Gastroesophageal sphincter (tissue), 4 donors: ENCODE measurements at regions not wholly inside any gene's neighbourhood (a gene's known extent, or its start where the extent isn't known, plus 50 kb on each side); places are given as distances from the start of the nearest gene placed in this dataset.

Experiments
- ATAC-seq: fragments of 150-250 bp; one replicate; pipeline ENCODE4 v1.9.1; 2016; ENCODE audit warnings: mild to moderate bottlenecking, moderate library complexity
- H3K27ac ChIP-seq, 4 donors: fragments of 200-600 bp; sonication (generic) in 3 of 4; 1 replicate in 3 of 4; 2 replicates in 1 of 4; pipeline ENCODE4 v1.5.1; 2016 to 2019
- H3K27me3 ChIP-seq: fragments of 200-600 bp; sonication (generic); one replicate; pipeline ENCODE4 v1.5.1; 2019
- H3K36me3 ChIP-seq, 2 donors: fragments of 200-600 bp; sonication (generic); one replicate each; pipeline ENCODE4 v1.5.1; 2019; ENCODE audit warnings: control low read depth in 1 of 2
- H3K4me1 ChIP-seq, 3 donors: fragments of 200-600 bp; sonication (generic); 1 replicate in 2 of 3; 2 replicates in 1 of 3; pipeline ENCODE4 v1.5.1; 2016 to 2019; ENCODE audit warnings: control low read depth in 2 of 3
- H3K4me3 ChIP-seq, 2 donors: fragments of 200-600 bp; sonication (generic); one replicate each; pipeline ENCODE4 v1.5.1; 2019; ENCODE audit warnings: mild to moderate bottlenecking in 1 of 2, moderate library complexity in 1 of 2
- H3K9me3 ChIP-seq, 3 donors: fragments of 200-600 bp; sonication (generic); one replicate each; pipeline ENCODE4 v1.5.1; 2017 to 2019; ENCODE audit warnings: control low read depth in 2 of 3
- CTCF ChIP-seq, 4 experiments: fragments of 200-600 bp in 2 of 4; fragments of 450-650 bp in 2 of 4; sonication (generic) in 1 of 4; IDR thresholded peaks; one replicate each; pipeline ENCODE4 v1.5.1; 2017 to 2019; ENCODE audit warnings: antibody characterized with exemption in 4 of 4, mild to moderate bottlenecking in 2 of 4, moderate library complexity in 2 of 4
- EP300 ChIP-seq: sonication (generic); formaldehyde crosslinking; IDR thresholded peaks from one replicate; pipeline ENCODE4 v1.6.1; 2017; ENCODE audit warnings: antibody characterized with exemption, mild to moderate bottlenecking
- POLR2A ChIP-seq, 2 donors: fragments of 450-650 bp; IDR thresholded peaks; one replicate each; pipeline ENCODE4 v1.6.1; 2017; ENCODE audit warnings: antibody characterized with exemption in 2 of 2, mild to moderate bottlenecking in 2 of 2, moderate library complexity in 1 of 2
- POLR2AphosphoS5 ChIP-seq: sonication (generic); formaldehyde crosslinking; IDR thresholded peaks from one replicate; pipeline ENCODE4 v1.6.1; 2017; ENCODE audit warnings: antibody characterized with exemption
- WGBS, 2 donors: methylation state at CpG; one replicate each; pipeline ENCODE4 v1.1.5; 2018; ENCODE audit warnings: low coverage in 1 of 2; 5-methylcytosine and 5-hydroxymethylcytosine counted together

GRCh38 chr5:2143646-2144353 is 261.1 kb upstream of the IRX4 start:
- Histone ChIP-seq H3K4me1 (no peaks in the 10 kb centered on the region), H3K27me3 (peaks cover 52% of the 10 kb centered on the region), H3K4me3 (no peak overlapping the region), H3K9me3 (peaks cover 0 to 19% (median 0%) of the 10 kb centered on the region in 3 donors), H3K36me3 (no peaks in the 10 kb centered on the region), H3K27ac (no peak overlapping the region)
- 64 to 83% methylated on average over 5 to 8 of the region's 12 CpGs for WGBS, 2 donors
- TF ChIP-seq EP300 (no peak), CTCF (IDR thresholded peaks at IDR 0.05) (no peak), POLR2A (IDR thresholded peaks at IDR 0.05) (no peak), POLR2AphosphoS5 (no peak)
- no peak for ATAC-seq

- 79 to 100% methylated on average over 7 to 8 of the region's 11 CpGs for WGBS, 2 donors
- no peaks in the 10 kb centered on the region for H3K4me1 ChIP-seq
- no peak overlapping the region for H3K4me3 ChIP-seq
- H3K36me3 ChIP-seq, result no peaks in the 10 kb centered on the region
- H3K27me3 ChIP-seq, result peaks cover 45% of the 10 kb centered on the region
- peaks cover 0 to 19% (median 0%) of the 10 kb centered on the region in 3 donors for H3K9me3 ChIP-seq
- no peak for TF ChIP-seq EP300
- no peak for TF ChIP-seq POLR2A (IDR thresholded peaks at IDR 0.05)
- TF ChIP-seq POLR2AphosphoS5, result no peak
- no peak for TF ChIP-seq CTCF (IDR thresholded peaks at IDR 0.05)
- ATAC-seq, result no peak
- H3K27ac ChIP-seq, result no peak overlapping the region
These were observed 260.4 kb upstream of the IRX4 start for GRCh38 chr5:2143088-2143487.

GRCh38 chr5:2142456-2142954 is 259.8 kb upstream of the IRX4 start:
- 49 to 64% methylated on average over 4 to 5 of the region's 13 CpGs for WGBS, 2 donors
- ATAC-seq, result no peak
- Histone ChIP-seq H3K4me3 (no peak overlapping the region), H3K27ac (no peak overlapping the region), H3K36me3 (no peaks in the 10 kb centered on the region), H3K4me1 (no peaks in the 10 kb centered on the region), H3K9me3 (peaks cover 0 to 19% (median 0%) of the 10 kb centered on the region in 3 donors), H3K27me3 (peaks cover 47% of the 10 kb centered on the region)
- TF ChIP-seq EP300, result no peak
- TF ChIP-seq CTCF (IDR thresholded peaks at IDR 0.05), result no peak
- no peak for TF ChIP-seq POLR2AphosphoS5
- no peak for TF ChIP-seq POLR2A (IDR thresholded peaks at IDR 0.05)

- Histone ChIP-seq H3K4me1 (no peaks in the 10 kb centered on the region), H3K27ac (no peak overlapping the region), H3K9me3 (peaks cover 0 to 19% (median 0%) of the 10 kb centered on the region in 3 donors), H3K27me3 (peaks cover 55% of the 10 kb centered on the region), H3K4me3 (no peak overlapping the region), H3K36me3 (no peaks in the 10 kb centered on the region)
- 66 to 77% methylated on average over 7 to 12 of the region's 26 CpGs for WGBS, 2 donors
- no peak for ATAC-seq
- no peak for TF ChIP-seq EP300
- TF ChIP-seq CTCF (IDR thresholded peaks at IDR 0.05), result no peak
- no peak for TF ChIP-seq POLR2A (IDR thresholded peaks at IDR 0.05)
- TF ChIP-seq POLR2AphosphoS5, result no peak
These were observed 258.7 kb upstream of the IRX4 start for GRCh38 chr5:2141254-2142000.
